ENCODE measurements at regions not wholly inside any gene's neighbourhood (a gene's known extent, or its start where the extent isn't known, plus 50 kb on each side); places are given as distances from the start of the nearest gene placed in this dataset.

- no peak for TF ChIP-seq EZH2 (IDR thresholded peaks at IDR 0.05)
- TF ChIP-seq ZNF274 (IDR thresholded peaks at IDR 0.05; ENCODE audit: low read depth, low read length) = no peak
- no peak for TF ChIP-seq POLR2A (IDR thresholded peaks at IDR 0.05; ENCODE audit: borderline replicate concordance, extremely low read depth, insufficient read depth, insufficient read length)
- TF ChIP-seq CTCF (IDR thresholded peaks at IDR 0.05 in 2 of 3, conservative IDR thresholded peaks at IDR 0.05 in 1 of 3; ENCODE audit: borderline replicate concordance in 1 of 3, insufficient read depth in 1 of 3, low read depth in 2 of 3, low read length in 2 of 3) = no peak
- TF ChIP-seq JUND (IDR thresholded peaks at IDR 0.05) = no peak
- TF ChIP-seq RAD21 (IDR thresholded peaks at IDR 0.05; ENCODE audit: low read depth) = no peak
- no peak for TF ChIP-seq ZFX (IDR thresholded peaks at IDR 0.05)
- no peak for TF ChIP-seq CEBPB (IDR thresholded peaks at IDR 0.05; ENCODE audit: low read depth)
- no peak for TF ChIP-seq SRF (IDR thresholded peaks at IDR 0.05; ENCODE audit: low read depth)
- TF ChIP-seq EZH2phosphoT487 (IDR thresholded peaks at IDR 0.05; ENCODE audit: borderline replicate concordance) = no peak
- no peak for TF ChIP-seq YY1 (IDR thresholded peaks at IDR 0.05; ENCODE audit: extremely low read depth, insufficient replicate concordance, low read depth, low read length)
- no peak for TF ChIP-seq SIN3A (IDR thresholded peaks at IDR 0.05; ENCODE audit: low read depth)
Observed at GRCh38 chr12:20011200-20011599, 357.1 kb upstream of the PDE3A start.
